RWPE2 (cell line): ENCODE measurements at regions not wholly inside any gene's neighbourhood (a gene's known extent, or its start where the extent isn't known, plus 50 kb on each side); places are given as distances from the start of the nearest gene placed in this dataset.

Source experiments
- ATAC-seq: fragments of 200-7000 bp; cut with Tn5 transposase; 3 replicates; pipeline ENCODE4 v1.9.1; 2021; ENCODE audit warnings: low read depth
- DNase-seq: peaks from one replicate; pipeline ENCODE4 v3.0.0-alpha.2; 2020; ENCODE audit warnings: low spot score
- H3K27ac ChIP-seq: fragments of 450-650 bp; 2 replicates; pipeline ENCODE4 v1.5.1; 2017; ENCODE audit warnings: mild to moderate bottlenecking; ENCODE audit not compliant: poor library complexity, severe bottlenecking
- H3K27me3 ChIP-seq: fragments of 250-450 bp; sonication (Bioruptor Pico); 2 replicates; pipeline ENCODE4 v1.5.1; 2021; ENCODE audit warnings: mild to moderate bottlenecking, moderate library complexity; ENCODE audit not compliant: insufficient read depth, poor library complexity, severe bottlenecking
- H3K36me3 ChIP-seq: fragments of 250-450 bp; sonication (Bioruptor Pico); 2 replicates; pipeline ENCODE4 v1.5.1; 2020; ENCODE audit warnings: low read depth, mild to moderate bottlenecking, moderate library complexity
- H3K4me1 ChIP-seq: fragments of 250-450 bp; sonication (Bioruptor Pico); 2 replicates; pipeline ENCODE4 v1.5.1; 2021; ENCODE audit warnings: mild to moderate bottlenecking, moderate library complexity; ENCODE audit not compliant: insufficient read depth, poor library complexity, severe bottlenecking
- H3K4me3 ChIP-seq: fragments of 250-450 bp; sonication (Bioruptor Pico); 2 replicates; pipeline ENCODE4 v1.5.1; 2021; ENCODE audit warnings: mild to moderate bottlenecking, moderate library complexity; ENCODE audit not compliant: severe bottlenecking
- H3K9me3 ChIP-seq: fragments of 250-450 bp; sonication (Bioruptor Pico); 2 replicates; pipeline ENCODE4 v1.5.1; 2021; ENCODE audit warnings: mild to moderate bottlenecking, moderate library complexity; ENCODE audit not compliant: severe bottlenecking
- TF ChIP-seq, protein P1 (sequence below): fragments of 450-650 bp; IDR thresholded peaks from one replicate; pipeline ENCODE4 v1.5.1; 2017; ENCODE audit warnings: mild to moderate bottlenecking, moderate library complexity; ENCODE audit not compliant: poor library complexity, severe bottlenecking

- Histone ChIP-seq H3K9me3 (no peaks in the 10 kb centered on the region), H3K36me3 (no peaks in the 10 kb centered on the region), H3K4me1 (no peaks in the 10 kb centered on the region), H3K27me3 (no peaks in the 10 kb centered on the region), H3K27ac (no peak overlapping the region), H3K4me3 (no peak overlapping the region)
- TF ChIP-seq, protein P1, sequence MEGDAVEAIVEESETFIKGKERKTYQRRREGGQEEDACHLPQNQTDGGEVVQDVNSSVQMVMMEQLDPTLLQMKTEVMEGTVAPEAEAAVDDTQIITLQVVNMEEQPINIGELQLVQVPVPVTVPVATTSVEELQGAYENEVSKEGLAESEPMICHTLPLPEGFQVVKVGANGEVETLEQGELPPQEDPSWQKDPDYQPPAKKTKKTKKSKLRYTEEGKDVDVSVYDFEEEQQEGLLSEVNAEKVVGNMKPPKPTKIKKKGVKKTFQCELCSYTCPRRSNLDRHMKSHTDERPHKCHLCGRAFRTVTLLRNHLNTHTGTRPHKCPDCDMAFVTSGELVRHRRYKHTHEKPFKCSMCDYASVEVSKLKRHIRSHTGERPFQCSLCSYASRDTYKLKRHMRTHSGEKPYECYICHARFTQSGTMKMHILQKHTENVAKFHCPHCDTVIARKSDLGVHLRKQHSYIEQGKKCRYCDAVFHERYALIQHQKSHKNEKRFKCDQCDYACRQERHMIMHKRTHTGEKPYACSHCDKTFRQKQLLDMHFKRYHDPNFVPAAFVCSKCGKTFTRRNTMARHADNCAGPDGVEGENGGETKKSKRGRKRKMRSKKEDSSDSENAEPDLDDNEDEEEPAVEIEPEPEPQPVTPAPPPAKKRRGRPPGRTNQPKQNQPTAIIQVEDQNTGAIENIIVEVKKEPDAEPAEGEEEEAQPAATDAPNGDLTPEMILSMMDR: no peak
- ATAC-seq: no peak
- DNase-seq: no peak
These were observed 103.5 kb downstream of the RFPL4B start for GRCh38 chr6:112450663-112451062.

DNA sequence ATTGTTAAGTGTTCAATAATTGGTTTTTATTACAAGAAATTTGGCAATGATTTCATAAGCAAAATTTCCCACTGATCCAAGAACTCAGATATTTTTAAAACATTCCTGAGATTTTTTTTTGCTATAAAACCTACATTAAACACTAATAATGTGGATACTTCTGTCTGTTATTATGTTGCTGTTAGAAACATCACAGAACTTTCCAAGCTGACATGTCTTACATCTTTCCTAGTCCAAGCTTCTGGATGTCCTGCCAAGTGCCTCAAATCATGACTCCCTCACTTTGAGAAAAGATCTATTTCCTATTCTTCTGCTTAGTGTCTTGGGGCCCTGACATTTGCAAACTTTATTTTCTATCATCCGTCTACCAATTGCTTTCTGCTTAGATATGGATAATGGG is 110.8 kb downstream of the RFPL4B start:
- TF ChIP-seq, protein P1: no peak
- H3K9me3 ChIP-seq: no peaks in the 10 kb centered on the region
- no peak overlapping the region for H3K27ac ChIP-seq
- H3K4me1 ChIP-seq: no peaks in the 10 kb centered on the region
- H3K4me3 ChIP-seq: no peak overlapping the region
- DNase-seq (no peak), ATAC-seq (no peak)
- no peaks in the 10 kb centered on the region for H3K36me3 ChIP-seq
- H3K27me3 ChIP-seq: no peaks in the 10 kb centered on the region

GRCh38 chr6:112459758-112460304 is 112.7 kb downstream of the RFPL4B start:
- Histone ChIP-seq H3K9me3 (no peaks in the 10 kb centered on the region), H3K4me3 (no peak overlapping the region), H3K27me3 (no peaks in the 10 kb centered on the region), H3K36me3 (no peaks in the 10 kb centered on the region), H3K27ac (no peak overlapping the region), H3K4me1 (no peaks in the 10 kb centered on the region)
- ATAC-seq (no peak), DNase-seq (no peak)
- TF ChIP-seq, protein P1: no peak

- Histone ChIP-seq H3K4me3 (no peak overlapping the region), H3K27ac (peak overlapping the region; percentile 85), H3K9me3 (no peaks in the 10 kb centered on the region), H3K36me3 (no peaks in the 10 kb centered on the region), H3K4me1 (peaks cover 35% of the 10 kb centered on the region), H3K27me3 (no peaks in the 10 kb centered on the region)
- TF ChIP-seq, protein P1: no peak
- no peak for ATAC-seq
- no peak for DNase-seq
These were observed 118.0 kb downstream of the RFPL4B start for GRCh38 chr6:112464901-112465665.
